HepG2 (cell line): ENCODE measurements at regions not wholly inside any gene's neighbourhood (a gene's known extent, or its start where the extent isn't known, plus 50 kb on each side); places are given as distances from the start of the nearest gene placed in this dataset.

Experiments used
- ATAC-seq: fragments of 200-7000 bp; cut with Tn5 transposase; 3 replicates; pipeline ENCODE4 v1.9.1; 2020; ENCODE audit warnings: mild to moderate bottlenecking, moderate library complexity
- BruUV-seq: library from RNA; stranded (reverse); fragments of 400-500 nt; replicated peaks from 2 replicates; lab custom pipeline; 2021; lab: Mats Ljungman, UMichigan
- CTCF ChIA-PET: fragments of 300-600 bp; formaldehyde crosslinking; extraction: SDS; loops from one replicate; lab custom pipeline; 2021; ENCODE audit warnings: low total read pairs, inconsistent platforms, low intra/inter-chr PET ratio; lab: Yijun Ruan, JAX
- POLR2A ChIA-PET: fragments of 350-600 bp; sonication (Branson Sonifier 250); formaldehyde crosslinking; loops from one replicate; lab custom pipeline; 2020; ENCODE audit warnings: antibody characterized with exemption, inconsistent platforms; lab: Yijun Ruan, JAX
- DNase-seq: peaks from one replicate; pipeline ENCODE4 v3.0.0-alpha.2; 2015; ENCODE audit warnings: low spot score
- FAIRE-seq: peaks from 3 replicates; lab custom pipeline; 2011; peaks lifted over from hg19 to GRCh38; lab: Jason Lieb, UNC
- H2AFZ ChIP-seq: one replicate; pipeline ENCODE4 v1.6.1; 2011; ENCODE audit warnings: low read length, inconsistent platforms
- H3K27ac ChIP-seq: fragments of 300-600 bp; 3 replicates; pipeline ENCODE4 v1.8.0; 2011; ENCODE audit warnings: mixed run types, mild to moderate bottlenecking, mixed read lengths, low read length, inconsistent platforms; ENCODE audit not compliant: insufficient read depth; ENCODE audit errors: extremely low read length
- H3K27me3 ChIP-seq, 2 experiments: fragments of 200-600 bp in 1 of 2; 2 replicates in 1 of 2; 3 replicates in 1 of 2; pipeline versions ENCODE4 v1.6.0 to v1.8.0; 2011; ENCODE audit warnings: low read length in 2 of 2, mild to moderate bottlenecking in 2 of 2, moderate library complexity in 2 of 2, inconsistent platforms in 1 of 2; ENCODE audit not compliant: insufficient read depth in 2 of 2, control insufficient read depth in 1 of 2
- H3K36me3 ChIP-seq, 2 experiments: fragments of 200-600 bp in 1 of 2; replicated peaks in 1 of 2; 2 replicates in 1 of 2; 3 replicates in 1 of 2; pipeline versions ENCODE4 v1.5.1 to v1.8.0; 2011; ENCODE audit warnings: low read length in 2 of 2, inconsistent platforms in 1 of 2; ENCODE audit not compliant: insufficient read depth in 2 of 2, control insufficient read depth in 1 of 2
- H3K4me1 ChIP-seq: 2 replicates; pipeline ENCODE4 v1.5.1; 2012; ENCODE audit warnings: low read length, inconsistent platforms; ENCODE audit not compliant: insufficient read depth
- H3K4me2 ChIP-seq: 2 replicates; pipeline ENCODE4 v1.6.0; 2011; ENCODE audit warnings: low read depth, low read length, inconsistent platforms
- H3K4me3 ChIP-seq, 3 experiments: fragments of 200-600 bp in 1 of 3; sonication (generic), shearing (Covaris generic) in 1 of 3; replicated peaks in 1 of 3; 2 replicates each; pipeline ENCODE4 v1.5.1; 2011 to 2016; ENCODE audit warnings: low read length in 3 of 3, inconsistent platforms in 2 of 3, low read depth in 2 of 3, mild to moderate bottlenecking in 2 of 3, control low read depth in 1 of 3, mixed read lengths in 1 of 3; ENCODE audit not compliant: insufficient read depth in 1 of 3
- H3K79me2 ChIP-seq: one replicate; pipeline ENCODE4 v1.6.1; 2011; ENCODE audit warnings: low read length, inconsistent platforms; ENCODE audit not compliant: insufficient read depth
- H3K9ac ChIP-seq: 2 replicates; pipeline ENCODE4 v1.6.0; 2011; ENCODE audit warnings: mild to moderate bottlenecking, low read depth, low read length, inconsistent platforms; ENCODE audit not compliant: insufficient read depth
- H3K9me3 ChIP-seq: 2 replicates; pipeline ENCODE4 v1.5.1; 2012; ENCODE audit warnings: mild to moderate bottlenecking, low read length
- H4K20me1 ChIP-seq: 2 replicates; pipeline ENCODE4 v1.6.0; 2011; ENCODE audit warnings: inconsistent platforms, mild to moderate bottlenecking, low read length, moderate library complexity; ENCODE audit not compliant: insufficient read depth
- ARHGAP35 ChIP-seq: sonication (generic); formaldehyde crosslinking; IDR thresholded peaks from 2 replicates; pipeline ENCODE4 v1.9.0; 2022; ENCODE audit warnings: mild to moderate bottlenecking, inconsistent platforms, moderate library complexity, missing genetic modification reagents, borderline replicate concordance
- DNMT3B ChIP-seq: conservative IDR thresholded peaks from 2 replicates; pipeline ENCODE4 v1.6.1; 2016; ENCODE audit warnings: missing biosample characterization, control low read depth
- HES4 ChIP-seq: sonication (generic); formaldehyde crosslinking; IDR thresholded peaks from 2 replicates; pipeline ENCODE4 v1.9.0; 2021; ENCODE audit warnings: mild to moderate bottlenecking, missing genetic modification reagents, borderline replicate concordance
- PCBP2 ChIP-seq: fragments of 200-400 bp; formaldehyde crosslinking; optimal IDR thresholded peaks from 2 replicates; pipeline ENCODE3; 2018; ENCODE audit warnings: low read length, low read depth; ENCODE audit not compliant: poor library complexity, severe bottlenecking
- SMAD3 ChIP-seq: sonication (generic); formaldehyde crosslinking; IDR thresholded peaks from 2 replicates; pipeline ENCODE4 v1.4.0; 2020; ENCODE audit warnings: missing genetic modification reagents
- UBTF ChIP-seq: sonication (generic); formaldehyde crosslinking; IDR thresholded peaks from 2 replicates; pipeline ENCODE4 v1.4.0; 2020; ENCODE audit warnings: mild to moderate bottlenecking, missing genetic modification reagents
- ZHX1 ChIP-seq: sonication (generic); formaldehyde crosslinking; IDR thresholded peaks from 2 replicates; pipeline ENCODE4 v1.8.1; 2022; ENCODE audit warnings: low read depth, mild to moderate bottlenecking, missing genetic modification reagents
- ZKSCAN1 ChIP-seq: fragments of 150-350 bp; IDR thresholded peaks from 2 replicates; pipeline ENCODE4 v1.6.1; 2014; ENCODE audit warnings: low read length
- ZNF138 ChIP-seq: sonication (generic); formaldehyde crosslinking; IDR thresholded peaks from 2 replicates; pipeline ENCODE4 v1.5.0; 2020; ENCODE audit warnings: mild to moderate bottlenecking, low read depth, missing genetic modification reagents
- ZNF230 ChIP-seq: sonication (generic); formaldehyde crosslinking; IDR thresholded peaks from 2 replicates; pipeline ENCODE4 v1.4.0; 2020; ENCODE audit warnings: mild to moderate bottlenecking, missing genetic modification reagents
- ZNF251 ChIP-seq: sonication (generic); formaldehyde crosslinking; IDR thresholded peaks from 2 replicates; pipeline ENCODE4 v1.9.0; 2021; ENCODE audit warnings: mild to moderate bottlenecking, missing genetic modification reagents
- ZNF282 ChIP-seq: fragments of 450-650 bp; IDR thresholded peaks from 2 replicates; pipeline ENCODE4 v1.6.1; 2018; ENCODE audit not compliant: partially characterized antibody
- ZNF83 ChIP-seq: sonication (generic); formaldehyde crosslinking; IDR thresholded peaks from 2 replicates; pipeline ENCODE4 v1.4.0; 2020; ENCODE audit warnings: missing genetic modification reagents, mild to moderate bottlenecking, borderline replicate concordance
- ZSCAN29 ChIP-seq: sonication (generic); formaldehyde crosslinking; conservative IDR thresholded peaks from 2 replicates; pipeline ENCODE4 v1.4.0; 2020; ENCODE audit warnings: mild to moderate bottlenecking, missing genetic modification reagents
- WGBS: methylation state at CpG from one replicate; pipeline ENCODE4 v1.1.6; 2017; ENCODE audit warnings: low lambda C conversion rate; 5-methylcytosine and 5-hydroxymethylcytosine counted together
- in situ Hi-C: cut with HindIII; loops from 2 replicates; pipeline ENCODE4 v1.10.0; 2017; ENCODE audit warnings: low pct_unique_long_range_greater_than_20kb; ENCODE audit not compliant: extremely low pct_ligation_motif_present
- intact Hi-C: fragments of 100-400 bp; cut with micrococcal nuclease; formaldehyde crosslinking; loops from one replicate; pipeline ENCODE4 v1.10.0; 2022; ENCODE audit not compliant: unreplicated experiment
- TF ChIP-seq, protein P1 (sequence below): sonication (generic); IDR thresholded peaks from 2 replicates; pipeline ENCODE4 v1.6.1; 2016; ENCODE audit warnings: low read depth, borderline replicate concordance
- TF ChIP-seq, protein P2 (sequence below): sonication (generic); formaldehyde crosslinking; IDR thresholded peaks from 2 replicates; pipeline ENCODE4 v1.4.0; 2020; ENCODE audit warnings: missing genetic modification reagents, borderline replicate concordance

GRCh38 chr7:42692621-42693020, 219.2 kb downstream of the C7orf25 start:
- no peak overlapping the region for H2AFZ ChIP-seq
- TF ChIP-seq ZNF251 (CRISPR knock-in tag): no peak
- TF ChIP-seq, protein P1, sequence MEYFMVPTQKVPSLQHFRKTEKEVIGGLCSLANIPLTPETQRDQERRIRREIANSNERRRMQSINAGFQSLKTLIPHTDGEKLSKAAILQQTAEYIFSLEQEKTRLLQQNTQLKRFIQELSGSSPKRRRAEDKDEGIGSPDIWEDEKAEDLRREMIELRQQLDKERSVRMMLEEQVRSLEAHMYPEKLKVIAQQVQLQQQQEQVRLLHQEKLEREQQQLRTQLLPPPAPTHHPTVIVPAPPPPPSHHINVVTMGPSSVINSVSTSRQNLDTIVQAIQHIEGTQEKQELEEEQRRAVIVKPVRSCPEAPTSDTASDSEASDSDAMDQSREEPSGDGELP: no peak
- TF ChIP-seq, protein P2, sequence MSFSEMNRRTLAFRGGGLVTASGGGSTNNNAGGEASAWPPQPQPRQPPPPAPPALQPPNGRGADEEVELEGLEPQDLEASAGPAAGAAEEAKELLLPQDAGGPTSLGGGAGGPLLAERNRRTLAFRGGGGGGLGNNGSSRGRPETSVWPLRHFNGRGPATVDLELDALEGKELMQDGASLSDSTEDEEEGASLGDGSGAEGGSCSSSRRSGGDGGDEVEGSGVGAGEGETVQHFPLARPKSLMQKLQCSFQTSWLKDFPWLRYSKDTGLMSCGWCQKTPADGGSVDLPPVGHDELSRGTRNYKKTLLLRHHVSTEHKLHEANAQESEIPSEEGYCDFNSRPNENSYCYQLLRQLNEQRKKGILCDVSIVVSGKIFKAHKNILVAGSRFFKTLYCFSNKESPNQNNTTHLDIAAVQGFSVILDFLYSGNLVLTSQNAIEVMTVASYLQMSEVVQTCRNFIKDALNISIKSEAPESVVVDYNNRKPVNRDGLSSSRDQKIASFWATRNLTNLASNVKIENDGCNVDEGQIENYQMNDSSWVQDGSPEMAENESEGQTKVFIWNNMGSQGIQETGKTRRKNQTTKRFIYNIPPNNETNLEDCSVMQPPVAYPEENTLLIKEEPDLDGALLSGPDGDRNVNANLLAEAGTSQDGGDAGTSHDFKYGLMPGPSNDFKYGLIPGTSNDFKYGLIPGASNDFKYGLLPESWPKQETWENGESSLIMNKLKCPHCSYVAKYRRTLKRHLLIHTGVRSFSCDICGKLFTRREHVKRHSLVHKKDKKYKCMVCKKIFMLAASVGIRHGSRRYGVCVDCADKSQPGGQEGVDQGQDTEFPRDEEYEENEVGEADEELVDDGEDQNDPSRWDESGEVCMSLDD (CRISPR knock-in tag): no peak
- no peak for TF ChIP-seq ARHGAP35 (CRISPR knock-in tag)
- no peak for TF ChIP-seq UBTF (CRISPR knock-in tag)
- TF ChIP-seq ZNF138 (CRISPR knock-in tag): no peak
- no peak for TF ChIP-seq ZKSCAN1
- no peak for TF ChIP-seq HES4 (CRISPR knock-in tag)
- no peak for TF ChIP-seq DNMT3B
- TF ChIP-seq ZHX1 (CRISPR knock-in tag): no peak
- no peak for TF ChIP-seq SMAD3
- TF ChIP-seq PCBP2: no peak
- no peak for TF ChIP-seq ZNF282
- TF ChIP-seq ZNF83 (CRISPR knock-in tag): no peak
- TF ChIP-seq ZSCAN29 (CRISPR knock-in tag): no peak
- no peak for TF ChIP-seq ZNF230 (CRISPR knock-in tag)

More at GRCh38 chr7:42692621-42693020, 219.2 kb downstream of the C7orf25 start:
- H3K36me3 ChIP-seq: no peaks in the 10 kb centered on the region
- no peak for ATAC-seq
- BruUV-seq: no TSS peak
- intact Hi-C loops (no loop called here), in situ Hi-C loops (loop anchor here (10.0 kb wide), 1 partner anchor 748 kb away; no protein-coding TSS in a partner anchor)
- H4K20me1 ChIP-seq: no peaks in the 10 kb centered on the region
- no peak for DNase-seq
- no peaks in the 10 kb centered on the region for H3K79me2 ChIP-seq
- ChIA-PET POLR2A (no interaction called here), CTCF (no interaction called here)
- no peak for FAIRE-seq
- no peaks in the 10 kb centered on the region for H3K27me3 ChIP-seq
- H3K9me3 ChIP-seq: no peaks in the 10 kb centered on the region
- no peak overlapping the region for H3K9ac ChIP-seq
- H3K4me2 ChIP-seq: no peak overlapping the region
- WGBS: 0% methylated on average over 5 of the region's 5 CpGs
- H3K4me3 ChIP-seq: no peak overlapping the region
- H3K4me1 ChIP-seq: no peaks in the 10 kb centered on the region
- H3K27ac ChIP-seq: no peak overlapping the region
